ENCODE measurements at regions not wholly inside any gene's neighbourhood (a gene's known extent, or its start where the extent isn't known, plus 50 kb on each side); places are given as distances from the start of the nearest gene placed in this dataset.

DNA sequence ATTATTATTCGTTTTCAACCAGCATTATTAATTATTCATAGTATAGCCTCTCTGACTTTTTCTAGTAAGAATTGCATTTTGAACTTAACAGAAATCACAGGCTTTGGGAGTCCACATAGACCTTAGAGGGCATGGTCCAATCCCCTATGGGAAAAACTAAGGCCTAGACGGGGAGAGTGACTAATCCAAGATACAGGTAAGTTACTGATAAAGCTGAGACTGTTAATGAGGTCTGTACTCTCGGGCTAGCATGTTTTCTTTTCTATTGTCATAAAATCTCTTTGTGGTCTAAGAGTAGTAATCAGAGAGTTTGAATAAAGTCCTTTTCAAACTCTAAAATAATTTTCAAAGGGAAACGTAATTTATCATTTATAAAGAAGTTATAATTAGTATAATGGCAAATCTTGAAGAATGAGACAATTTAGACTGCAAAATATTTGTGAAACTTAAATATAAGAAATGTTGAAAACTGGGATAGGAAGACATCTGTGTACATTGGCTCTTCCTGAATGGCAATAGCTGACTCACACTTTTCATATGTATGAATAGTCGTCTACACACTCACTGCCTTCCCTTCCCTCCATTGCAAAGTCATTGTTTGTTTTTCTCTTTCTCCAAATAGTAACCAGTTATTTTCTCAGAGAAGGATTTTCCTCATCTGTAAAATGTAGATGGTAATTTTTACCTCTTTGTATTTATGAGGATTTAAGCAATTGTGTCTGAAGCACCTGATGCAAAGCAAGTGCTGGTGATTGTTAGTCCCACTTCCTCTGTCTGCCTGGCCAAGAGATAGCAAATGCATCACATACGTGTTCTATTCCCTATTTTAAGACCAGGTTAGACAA is 207.9 kb upstream of the CD180 start:
- no peak overlapping the region for H3K27ac ChIP-seq
- POLR2A ChIA-PET (ENCODE audit: unreplicated experiment), result no interaction called here
- no peak overlapping the region for H2AFZ ChIP-seq
- no TSS peak for BruUV-seq (replicated peaks)
- H4K20me1 ChIP-seq (ENCODE audit: insufficient read depth), result no peaks in the 10 kb centered on the region
- no peaks in the 10 kb centered on the region for H3K9me3 ChIP-seq (ENCODE audit: insufficient read depth, low read depth)
- H3K27me3 ChIP-seq (ENCODE audit: insufficient read depth, low read depth), result no peaks in the 10 kb centered on the region
- H3K79me2 ChIP-seq (ENCODE audit: low read depth), result no peaks in the 10 kb centered on the region
- CTCF ChIA-PET, result no interaction called here
- H3K4me2 ChIP-seq, result no peak overlapping the region
- H3F3A ChIP-seq (ENCODE audit: insufficient read depth, low read depth), result no peaks in the 10 kb centered on the region
- no peak overlapping the region for H3K4me3 ChIP-seq
- no peak for TF ChIP-seq EZH2 (IDR thresholded peaks at IDR 0.05; ENCODE audit: low read depth)
- TF ChIP-seq, protein P1, sequence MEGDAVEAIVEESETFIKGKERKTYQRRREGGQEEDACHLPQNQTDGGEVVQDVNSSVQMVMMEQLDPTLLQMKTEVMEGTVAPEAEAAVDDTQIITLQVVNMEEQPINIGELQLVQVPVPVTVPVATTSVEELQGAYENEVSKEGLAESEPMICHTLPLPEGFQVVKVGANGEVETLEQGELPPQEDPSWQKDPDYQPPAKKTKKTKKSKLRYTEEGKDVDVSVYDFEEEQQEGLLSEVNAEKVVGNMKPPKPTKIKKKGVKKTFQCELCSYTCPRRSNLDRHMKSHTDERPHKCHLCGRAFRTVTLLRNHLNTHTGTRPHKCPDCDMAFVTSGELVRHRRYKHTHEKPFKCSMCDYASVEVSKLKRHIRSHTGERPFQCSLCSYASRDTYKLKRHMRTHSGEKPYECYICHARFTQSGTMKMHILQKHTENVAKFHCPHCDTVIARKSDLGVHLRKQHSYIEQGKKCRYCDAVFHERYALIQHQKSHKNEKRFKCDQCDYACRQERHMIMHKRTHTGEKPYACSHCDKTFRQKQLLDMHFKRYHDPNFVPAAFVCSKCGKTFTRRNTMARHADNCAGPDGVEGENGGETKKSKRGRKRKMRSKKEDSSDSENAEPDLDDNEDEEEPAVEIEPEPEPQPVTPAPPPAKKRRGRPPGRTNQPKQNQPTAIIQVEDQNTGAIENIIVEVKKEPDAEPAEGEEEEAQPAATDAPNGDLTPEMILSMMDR (conservative IDR thresholded peaks at IDR 0.05), result no peak
- no peaks in the 10 kb centered on the region for H3K9me2 ChIP-seq (ENCODE audit: insufficient read depth)
- no peaks in the 10 kb centered on the region for H3K36me3 ChIP-seq (ENCODE audit: low read depth)
- H3K4me1 ChIP-seq (replicated peaks; ENCODE audit: insufficient read depth), result no peaks in the 10 kb centered on the region
- DNase-seq, result no peak
- intact Hi-C loops (cut with micrococcal nuclease; ENCODE audit: unreplicated experiment), result no loop called here

DNA sequence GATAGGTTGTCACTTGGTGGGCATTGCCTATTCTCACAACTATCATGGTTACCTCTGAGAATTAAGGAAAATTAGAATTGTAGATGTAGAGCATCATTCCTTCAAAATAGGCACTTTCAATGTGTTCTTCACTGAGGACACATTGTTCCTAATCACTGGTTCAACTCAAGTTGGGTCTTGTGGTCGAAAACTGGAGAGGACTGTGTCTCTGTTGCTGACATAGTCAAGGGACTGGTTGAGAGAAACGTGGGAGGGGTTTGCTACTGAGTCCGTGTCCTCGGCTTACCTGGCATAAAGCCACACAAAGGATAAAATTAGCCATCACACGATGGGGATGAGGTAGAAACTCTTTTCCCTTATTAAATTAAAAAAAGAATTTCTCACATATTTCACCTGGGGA is 205.9 kb upstream of the CD180 start:
- Histone ChIP-seq H2AFZ (no peak overlapping the region), H3K4me2 (no peak overlapping the region), H3K9me3 (ENCODE audit: insufficient read depth, low read depth) (no peaks in the 10 kb centered on the region), H4K20me1 (ENCODE audit: insufficient read depth) (no peaks in the 10 kb centered on the region), H3K79me2 (ENCODE audit: low read depth) (no peaks in the 10 kb centered on the region), H3K27ac (no peak overlapping the region), H3K4me3 (no peak overlapping the region), H3K4me1 (replicated peaks; ENCODE audit: insufficient read depth) (no peaks in the 10 kb centered on the region), H3K27me3 (ENCODE audit: insufficient read depth, low read depth) (no peaks in the 10 kb centered on the region), H3K36me3 (ENCODE audit: low read depth) (no peaks in the 10 kb centered on the region), H3K9me2 (ENCODE audit: insufficient read depth) (no peaks in the 10 kb centered on the region), H3F3A (ENCODE audit: insufficient read depth, low read depth) (no peaks in the 10 kb centered on the region)
- intact Hi-C loops (cut with micrococcal nuclease; ENCODE audit: unreplicated experiment), result no loop called here
- POLR2A ChIA-PET (ENCODE audit: unreplicated experiment), result no interaction called here
- no peak for TF ChIP-seq EZH2 (IDR thresholded peaks at IDR 0.05; ENCODE audit: low read depth)
- TF ChIP-seq, protein P1 (conservative IDR thresholded peaks at IDR 0.05), result no peak
- CTCF ChIA-PET, result no interaction called here
- no peak for DNase-seq
- no TSS peak for BruUV-seq (replicated peaks)

DNA sequence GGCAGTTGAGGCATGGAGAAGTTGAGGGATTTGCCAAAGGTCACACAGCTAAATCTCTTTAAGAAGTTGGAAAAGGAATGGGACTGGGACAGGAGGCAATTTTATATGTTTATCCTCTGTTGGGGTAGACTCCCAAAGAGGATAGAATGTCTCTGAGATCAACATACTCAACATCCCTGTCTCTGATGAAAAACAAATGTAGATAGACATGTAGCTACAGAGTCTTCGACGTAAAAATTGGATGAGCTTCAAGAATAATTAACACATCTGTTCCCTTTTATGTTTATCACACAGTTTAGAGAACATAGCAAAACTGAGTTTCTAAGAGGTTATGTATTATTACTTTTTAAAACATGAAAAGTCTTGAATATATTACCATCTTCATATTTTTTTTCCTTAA is 204.6 kb upstream of the CD180 start:
- H3K9me3 ChIP-seq (ENCODE audit: insufficient read depth, low read depth), result no peaks in the 10 kb centered on the region
- CTCF ChIA-PET, result no interaction called here
- no peak overlapping the region for H2AFZ ChIP-seq
- no peak overlapping the region for H3K27ac ChIP-seq
- H3K4me2 ChIP-seq, result no peak overlapping the region
- no peaks in the 10 kb centered on the region for H3K36me3 ChIP-seq (ENCODE audit: low read depth)
- H3K4me1 ChIP-seq (replicated peaks; ENCODE audit: insufficient read depth), result no peaks in the 10 kb centered on the region
- H3K4me3 ChIP-seq, result no peak overlapping the region
- TF ChIP-seq EZH2 (IDR thresholded peaks at IDR 0.05; ENCODE audit: low read depth), result no peak
- TF ChIP-seq, protein P1 (conservative IDR thresholded peaks at IDR 0.05), result no peak
- DNase-seq, result no peak
- no peaks in the 10 kb centered on the region for H4K20me1 ChIP-seq (ENCODE audit: insufficient read depth)
- POLR2A ChIA-PET (ENCODE audit: unreplicated experiment), result no interaction called here
- no peaks in the 10 kb centered on the region for H3F3A ChIP-seq (ENCODE audit: insufficient read depth, low read depth)
- no TSS peak for BruUV-seq (replicated peaks)
- no peaks in the 10 kb centered on the region for H3K9me2 ChIP-seq (ENCODE audit: insufficient read depth)
- no peaks in the 10 kb centered on the region for H3K27me3 ChIP-seq (ENCODE audit: insufficient read depth, low read depth)
- intact Hi-C loops (cut with micrococcal nuclease; ENCODE audit: unreplicated experiment), result no loop called here
- no peaks in the 10 kb centered on the region for H3K79me2 ChIP-seq (ENCODE audit: low read depth)
